ENCODE measurements at regions not wholly inside any gene's neighbourhood (a gene's known extent, or its start where the extent isn't known, plus 50 kb on each side); places are given as distances from the start of the nearest gene placed in this dataset.
"Not testable (repeated sequence)": the region's sequence is repeated elsewhere in the genome, so short reads cannot be mapped to it uniquely, and the experiment has no call there.

- intact Hi-C loops (cut with micrococcal nuclease): no loop called here
- no peak for DNase-seq
- H3K27me3 ChIP-seq (ENCODE audit: low read depth): no peaks in the 10 kb centered on the region
These were observed 51.5 kb downstream of the CRPPA start for GRCh38 chr7:16369855-16370254.

GRCh38 chr7:16369309-16369708, 52.0 kb downstream of the CRPPA start:
- intact Hi-C loops (cut with micrococcal nuclease); DNase-seq; H3K4me3 ChIP-seq: not testable (repeated sequence)

More at GRCh38 chr7:16369855-16370254, 51.5 kb downstream of the CRPPA start:
- H3K27ac ChIP-seq (replicated peaks): no peak overlapping the region
- H3K36me3 ChIP-seq: peaks cover 18% of the 10 kb centered on the region
- no peak overlapping the region for H3K4me3 ChIP-seq
- no peak for TF ChIP-seq CTCF (IDR thresholded peaks at IDR 0.05; ENCODE audit: borderline replicate concordance)
- no peaks in the 10 kb centered on the region for H3K4me1 ChIP-seq
- peaks cover 35% of the 10 kb centered on the region for H3K9me3 ChIP-seq (replicated peaks)

GRCh38 chr7:16368885-16369284, 52.5 kb downstream of the CRPPA start:
- TF ChIP-seq CTCF (IDR thresholded peaks at IDR 0.05; ENCODE audit: borderline replicate concordance): no peak
- Histone ChIP-seq H3K4me3 (no peak overlapping the region), H3K27me3 (ENCODE audit: low read depth) (no peaks in the 10 kb centered on the region), H3K27ac (replicated peaks) (no peak overlapping the region), H3K4me1 (no peaks in the 10 kb centered on the region), H3K36me3 (peaks cover 15% of the 10 kb centered on the region), H3K9me3 (replicated peaks) (peaks cover 35% of the 10 kb centered on the region)
- intact Hi-C loops (cut with micrococcal nuclease): no loop called here
- DNase-seq: no peak

More at GRCh38 chr7:16369309-16369708, 52.0 kb downstream of the CRPPA start:
- H3K27ac ChIP-seq (replicated peaks); H3K27me3 ChIP-seq (ENCODE audit: low read depth); H3K4me1 ChIP-seq: not testable (repeated sequence)
- peaks cover 18% of the 10 kb centered on the region for H3K36me3 ChIP-seq
- H3K9me3 ChIP-seq (replicated peaks): peaks cover 35% of the 10 kb centered on the region

- DNase-seq: no peak
- intact Hi-C loops (cut with micrococcal nuclease): no loop called here
- peaks cover 23% of the 10 kb centered on the region for H3K9me3 ChIP-seq (replicated peaks)
- peaks cover 14% of the 10 kb centered on the region for H3K36me3 ChIP-seq
- H3K4me1 ChIP-seq: no peaks in the 10 kb centered on the region
- no peak overlapping the region for H3K27ac ChIP-seq (replicated peaks)
- no peak for TF ChIP-seq CTCF (IDR thresholded peaks at IDR 0.05; ENCODE audit: borderline replicate concordance)
- H3K4me3 ChIP-seq: no peak overlapping the region
- H3K27me3 ChIP-seq (ENCODE audit: low read depth): no peaks in the 10 kb centered on the region
These were observed 54.2 kb downstream of the CRPPA start for GRCh38 chr7:16367115-16367514.

GRCh38 chr7:16365952-16366351, 55.4 kb downstream of the CRPPA start:
- TF ChIP-seq CTCF (IDR thresholded peaks at IDR 0.05; ENCODE audit: borderline replicate concordance): no peak

GRCh38 chr7:16365177-16365576, 56.2 kb downstream of the CRPPA start:
- H3K9me3 ChIP-seq (replicated peaks): peaks cover 7% of the 10 kb centered on the region
- no peak overlapping the region for H3K4me3 ChIP-seq
- no peak for TF ChIP-seq CTCF (IDR thresholded peaks at IDR 0.05; ENCODE audit: borderline replicate concordance)
- intact Hi-C loops (cut with micrococcal nuclease): no loop called here
- no peak overlapping the region for H3K27ac ChIP-seq (replicated peaks)
- peaks cover 8% of the 10 kb centered on the region for H3K36me3 ChIP-seq
- no peak for DNase-seq
- no peaks in the 10 kb centered on the region for H3K4me1 ChIP-seq
- no peaks in the 10 kb centered on the region for H3K27me3 ChIP-seq (ENCODE audit: low read depth)

More at GRCh38 chr7:16365952-16366351, 55.4 kb downstream of the CRPPA start:
- H3K36me3 ChIP-seq: peaks cover 14% of the 10 kb centered on the region
- H3K27ac ChIP-seq (replicated peaks): no peak overlapping the region
- no peaks in the 10 kb centered on the region for H3K4me1 ChIP-seq
- H3K4me3 ChIP-seq: no peak overlapping the region
- H3K27me3 ChIP-seq (ENCODE audit: low read depth): no peaks in the 10 kb centered on the region
- peaks cover 13% of the 10 kb centered on the region for H3K9me3 ChIP-seq (replicated peaks)
- intact Hi-C loops (cut with micrococcal nuclease): no loop called here
- no peak for DNase-seq
